Keratinocyte (primary cell): ENCODE measurements at regions not wholly inside any gene's neighbourhood (a gene's known extent, or its start where the extent isn't known, plus 50 kb on each side); places are given as distances from the start of the nearest gene placed in this dataset.

Experiments used
- EZH2 ChIP-seq: IDR thresholded peaks from one replicate; pipeline ENCODE4 v1.6.1; 2012; ENCODE audit warnings: inconsistent platforms, mild to moderate bottlenecking, low read length, moderate library complexity
- TF ChIP-seq, protein P1 (sequence below), 3 experiments: IDR thresholded peaks in 1 of 3; conservative IDR thresholded peaks in 1 of 3; optimal IDR thresholded peaks in 1 of 3; 2 replicates in 2 of 3; 3 replicates in 1 of 3; pipeline versions ENCODE3 to v1.5.1; 2011; ENCODE audit warnings: low read length in 3 of 3, mild to moderate bottlenecking in 3 of 3, moderate library complexity in 2 of 3, control low read depth in 1 of 3, inconsistent platforms in 1 of 3; ENCODE audit not compliant: insufficient read depth in 2 of 3; ENCODE audit errors: extremely low read depth in 1 of 3

DNA sequence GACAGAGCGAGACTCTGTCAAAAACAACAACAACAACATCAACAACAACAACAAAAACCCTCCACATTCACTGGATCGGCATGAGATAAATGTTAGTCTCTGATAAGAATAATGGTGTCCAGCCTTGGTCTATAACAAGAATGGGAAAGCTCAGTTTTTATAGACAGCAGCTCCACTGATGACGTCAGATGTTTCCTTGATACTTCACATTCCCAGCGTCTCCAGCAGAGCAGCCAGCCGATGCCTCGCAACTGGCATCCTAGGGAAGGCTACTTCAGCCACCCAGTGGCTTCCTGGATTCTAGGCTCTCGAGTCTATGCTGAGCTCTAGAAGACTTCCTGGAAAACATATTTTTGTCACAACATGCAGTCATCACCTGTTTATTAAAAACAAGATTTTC lies 271.4 kb upstream of the SMIM21 start:
- TF ChIP-seq, protein P1, sequence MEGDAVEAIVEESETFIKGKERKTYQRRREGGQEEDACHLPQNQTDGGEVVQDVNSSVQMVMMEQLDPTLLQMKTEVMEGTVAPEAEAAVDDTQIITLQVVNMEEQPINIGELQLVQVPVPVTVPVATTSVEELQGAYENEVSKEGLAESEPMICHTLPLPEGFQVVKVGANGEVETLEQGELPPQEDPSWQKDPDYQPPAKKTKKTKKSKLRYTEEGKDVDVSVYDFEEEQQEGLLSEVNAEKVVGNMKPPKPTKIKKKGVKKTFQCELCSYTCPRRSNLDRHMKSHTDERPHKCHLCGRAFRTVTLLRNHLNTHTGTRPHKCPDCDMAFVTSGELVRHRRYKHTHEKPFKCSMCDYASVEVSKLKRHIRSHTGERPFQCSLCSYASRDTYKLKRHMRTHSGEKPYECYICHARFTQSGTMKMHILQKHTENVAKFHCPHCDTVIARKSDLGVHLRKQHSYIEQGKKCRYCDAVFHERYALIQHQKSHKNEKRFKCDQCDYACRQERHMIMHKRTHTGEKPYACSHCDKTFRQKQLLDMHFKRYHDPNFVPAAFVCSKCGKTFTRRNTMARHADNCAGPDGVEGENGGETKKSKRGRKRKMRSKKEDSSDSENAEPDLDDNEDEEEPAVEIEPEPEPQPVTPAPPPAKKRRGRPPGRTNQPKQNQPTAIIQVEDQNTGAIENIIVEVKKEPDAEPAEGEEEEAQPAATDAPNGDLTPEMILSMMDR (optimal IDR thresholded peaks at IDR 0.05 in 1 of 3, IDR thresholded peaks at IDR 0.05 in 1 of 3, conservative IDR thresholded peaks at IDR 0.05 in 1 of 3; ENCODE audit: extremely low read depth in 1 of 3, insufficient read depth in 2 of 3, low read length in 3 of 3): no peak
- TF ChIP-seq EZH2: no peak
